Adrenal gland (tissue), 9 donors: ENCODE measurements at regions not wholly inside any gene's neighbourhood (a gene's known extent, or its start where the extent isn't known, plus 50 kb on each side); places are given as distances from the start of the nearest gene placed in this dataset.

Experiments used
- DNase-seq, 7 donors: peaks; one replicate each; pipeline ENCODE4 v3.0.0-alpha.2; 2019 to 2020
- H3K27ac ChIP-seq, 5 donors: fragments of 200-600 bp; sonication (generic) in 4 of 5; 1 replicate in 3 of 5; 2 replicates in 2 of 5; pipeline versions ENCODE4 v1.5.1 to v1.8.0; 2016 to 2020; ENCODE audit warnings: mild to moderate bottlenecking in 1 of 5
- H3K27me3 ChIP-seq: fragments of 200-600 bp; 2 replicates; pipeline ENCODE4 v1.8.0; 2021
- H3K36me3 ChIP-seq, 2 donors: fragments of 200-600 bp; replicated peaks in 1 of 2; 1 replicate in 1 of 2; 2 replicates in 1 of 2; pipeline versions ENCODE4 v1.5.1 to v1.8.0; 2018 to 2022
- H3K4me1 ChIP-seq, 2 donors: fragments of 200-600 bp; replicated peaks in 1 of 2; 1 replicate in 1 of 2; 2 replicates in 1 of 2; pipeline versions ENCODE4 v1.5.1 to v1.8.0; 2018 to 2021
- H3K4me3 ChIP-seq, 4 donors: fragments of 200-600 bp; sonication (generic) in 3 of 4; one replicate each; pipeline ENCODE4 v1.5.1; 2016 to 2018
- H3K9me3 ChIP-seq, 3 donors: fragments of 200-600 bp; sonication (generic) in 1 of 3; replicated peaks in 1 of 3; 1 replicate in 2 of 3; 2 replicates in 1 of 3; pipeline versions ENCODE4 v1.5.1 to v1.8.0; 2016 to 2021
- POLR2A ChIP-seq, 2 donors: fragments of 450-650 bp; IDR thresholded peaks; one replicate each; pipeline ENCODE4 v1.6.1; 2017; ENCODE audit warnings: antibody characterized with exemption in 2 of 2, mild to moderate bottlenecking in 2 of 2, moderate library complexity in 1 of 2
- WGBS, 4 donors: extraction: QIAGEN DNeasy Blood & Tissue Kit in 2 of 4; methylation state at CpG; one replicate each; pipeline versions ENCODE4 v1.1.5 to v1.1.7; 2013 to 2017; 5-methylcytosine and 5-hydroxymethylcytosine counted together
- intact Hi-C, 2 donors: fragments of 100-400 bp; cut with DNase I; formaldehyde crosslinking; loops; one replicate each; pipeline versions ENCODE4 v1.14.1 to v1.15.0; 2022 to 2023
- TF ChIP-seq, protein P1 (sequence below), 6 experiments: fragments of 450-650 bp in 4 of 6; fragments of 200-600 bp in 2 of 6; sonication (generic) in 1 of 6; IDR thresholded peaks; 1 replicate in 5 of 6; 2 replicates in 1 of 6; pipeline versions ENCODE4 v1.5.1 to v1.8.0; 2016 to 2021; ENCODE audit warnings: antibody characterized with exemption in 6 of 6, mild to moderate bottlenecking in 2 of 6, moderate library complexity in 1 of 6
- donor health status: healthy with polysubstance abuse.
- donor health status: Bipolar disorder and iron deficiency.
- donor health status: DM: yes; HTN: yes; CAD: no.
- donor health status: DM: no; HTN: no; CAD: no.
- donor health status: DM: no; HTN: no; CAD: no.

DNA sequence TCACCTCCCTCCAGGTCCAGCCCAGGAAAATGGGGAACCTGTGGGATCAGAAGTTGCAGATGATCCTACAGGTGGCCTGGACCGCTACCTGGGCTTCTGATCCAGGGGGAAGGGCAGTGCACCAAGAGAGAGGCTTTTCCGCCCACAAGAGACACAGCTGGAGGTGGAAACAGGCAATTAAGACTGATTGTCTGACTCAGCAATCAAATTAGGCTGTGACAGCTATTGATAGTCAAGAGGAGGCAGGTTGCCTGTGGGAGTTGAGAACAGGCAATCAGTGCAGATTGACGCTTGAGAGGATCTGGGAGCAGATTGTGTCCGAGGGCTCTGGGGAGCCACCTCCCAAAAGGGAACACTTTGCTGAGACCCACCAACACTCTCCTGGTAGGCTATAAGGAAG, 71.1 kb upstream of the SLC44A1 start:
- no peak overlapping the region for H3K4me3 ChIP-seq
- H3K27me3 ChIP-seq = no peaks in the 10 kb centered on the region
- no peaks in the 10 kb centered on the region for H3K9me3 ChIP-seq
- no peaks in the 10 kb centered on the region for H3K36me3 ChIP-seq
- 83 to 96% (median 90%) methylated on average over 4 of the region's 4 CpGs for WGBS, 4 donors
- intact Hi-C loops = no loop called here
- TF ChIP-seq, protein P1, sequence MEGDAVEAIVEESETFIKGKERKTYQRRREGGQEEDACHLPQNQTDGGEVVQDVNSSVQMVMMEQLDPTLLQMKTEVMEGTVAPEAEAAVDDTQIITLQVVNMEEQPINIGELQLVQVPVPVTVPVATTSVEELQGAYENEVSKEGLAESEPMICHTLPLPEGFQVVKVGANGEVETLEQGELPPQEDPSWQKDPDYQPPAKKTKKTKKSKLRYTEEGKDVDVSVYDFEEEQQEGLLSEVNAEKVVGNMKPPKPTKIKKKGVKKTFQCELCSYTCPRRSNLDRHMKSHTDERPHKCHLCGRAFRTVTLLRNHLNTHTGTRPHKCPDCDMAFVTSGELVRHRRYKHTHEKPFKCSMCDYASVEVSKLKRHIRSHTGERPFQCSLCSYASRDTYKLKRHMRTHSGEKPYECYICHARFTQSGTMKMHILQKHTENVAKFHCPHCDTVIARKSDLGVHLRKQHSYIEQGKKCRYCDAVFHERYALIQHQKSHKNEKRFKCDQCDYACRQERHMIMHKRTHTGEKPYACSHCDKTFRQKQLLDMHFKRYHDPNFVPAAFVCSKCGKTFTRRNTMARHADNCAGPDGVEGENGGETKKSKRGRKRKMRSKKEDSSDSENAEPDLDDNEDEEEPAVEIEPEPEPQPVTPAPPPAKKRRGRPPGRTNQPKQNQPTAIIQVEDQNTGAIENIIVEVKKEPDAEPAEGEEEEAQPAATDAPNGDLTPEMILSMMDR (IDR thresholded peaks at IDR 0.05) = no peak
- no peak for TF ChIP-seq POLR2A (IDR thresholded peaks at IDR 0.05)
- no peaks in the 10 kb centered on the region for H3K4me1 ChIP-seq
- no peak overlapping the region for H3K27ac ChIP-seq
- DNase-seq = no peak

DNA sequence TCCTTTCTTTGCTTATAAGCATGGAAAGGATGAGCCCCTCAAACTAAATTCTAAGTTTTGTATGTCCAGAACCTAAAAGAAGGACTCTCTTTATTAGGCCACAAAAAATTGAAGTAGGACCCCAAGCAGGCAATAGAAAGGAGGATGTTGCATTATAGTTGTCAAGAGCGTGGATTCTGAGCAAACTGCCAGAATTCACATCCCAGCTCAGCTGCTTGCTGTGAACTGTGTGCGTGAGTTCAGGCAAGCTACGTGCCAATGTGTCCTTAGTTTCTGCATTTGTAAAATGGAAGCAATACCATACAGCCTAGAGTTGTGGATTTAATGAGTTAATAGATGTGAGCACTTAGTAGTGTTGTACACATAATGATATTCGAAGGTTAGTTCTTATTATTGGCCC, 70.6 kb upstream of the SLC44A1 start:
- WGBS, 4 donors = 84 to 91% (median 87%) methylated on average over 4 of the region's 4 CpGs

DNA sequence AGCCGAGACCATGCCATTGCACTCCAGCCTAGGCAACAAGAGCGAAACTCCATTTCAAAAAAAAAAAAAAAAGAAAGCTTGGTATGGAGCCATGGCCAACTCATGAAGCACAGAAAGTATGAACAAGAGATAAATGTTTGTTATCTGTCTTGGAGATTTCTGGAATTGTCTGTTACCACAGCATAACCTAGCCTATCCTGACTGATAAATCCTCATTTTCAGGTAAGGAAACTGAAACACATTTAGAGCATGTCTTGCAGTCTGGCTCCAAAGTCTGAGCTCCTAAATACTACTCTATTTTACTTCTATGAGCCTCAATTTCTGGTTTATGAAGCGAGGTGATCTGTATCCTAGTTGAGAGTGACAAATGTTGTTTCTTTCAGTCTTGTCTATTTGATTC, 68.3 kb upstream of the SLC44A1 start:
- TF ChIP-seq, protein P1 (IDR thresholded peaks at IDR 0.05) = no peak
- no peak for TF ChIP-seq POLR2A (IDR thresholded peaks at IDR 0.05)
- Histone ChIP-seq H3K27me3 (no peaks in the 10 kb centered on the region), H3K36me3 (no peaks in the 10 kb centered on the region), H3K4me1 (peaks cover 0 to 2% of the 10 kb centered on the region in 2 donors), H3K4me3 (no peak overlapping the region), H3K9me3 (no peaks in the 10 kb centered on the region), H3K27ac (no peak overlapping the region)
- WGBS, 4 donors = 91 to 100% (median 98%) methylated on average over 3 of the region's 3 CpGs
- intact Hi-C loops = loop anchor here in 1 of 2 donors (5.0 kb wide), 1 partner anchor 161 kb away; no protein-coding TSS in a partner anchor
- no peak for DNase-seq

More for the DNA sequence above, 70.6 kb upstream of the SLC44A1 start:
- Histone ChIP-seq H3K4me1 (no peaks in the 10 kb centered on the region), H3K27ac (no peak overlapping the region), H3K4me3 (no peak overlapping the region), H3K36me3 (no peaks in the 10 kb centered on the region), H3K27me3 (no peaks in the 10 kb centered on the region), H3K9me3 (no peaks in the 10 kb centered on the region)
- DNase-seq = no peak
- TF ChIP-seq POLR2A (IDR thresholded peaks at IDR 0.05) = no peak
- TF ChIP-seq, protein P1 (IDR thresholded peaks at IDR 0.05) = no peak
- intact Hi-C loops = no loop called here

DNA sequence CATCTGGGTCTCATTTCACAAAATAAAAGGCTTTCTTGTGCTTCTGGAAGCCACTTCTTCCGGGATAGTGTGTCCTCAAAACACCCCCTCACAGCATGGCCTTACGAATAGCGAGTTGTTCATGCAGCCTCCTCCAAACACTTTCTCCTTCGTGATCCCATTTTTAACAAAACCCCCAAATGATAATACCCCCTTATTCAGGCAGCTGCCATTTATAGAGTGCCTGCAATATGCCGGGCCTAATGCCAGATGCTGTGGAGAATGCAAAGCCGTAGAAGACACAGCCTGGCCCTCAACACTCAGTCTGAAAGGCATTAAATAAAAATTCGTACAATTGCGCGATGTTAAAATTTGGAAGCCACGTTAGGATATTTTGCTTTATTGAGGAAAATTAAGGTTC, 66.4 kb upstream of the SLC44A1 start:
- Histone ChIP-seq H3K36me3 (no peaks in the 10 kb centered on the region), H3K27me3 (no peaks in the 10 kb centered on the region), H3K4me1 (peaks cover 0 to 6% of the 10 kb centered on the region in 2 donors), H3K27ac (no peak overlapping the region), H3K9me3 (no peaks in the 10 kb centered on the region), H3K4me3 (no peak overlapping the region)
- WGBS, 4 donors = 75 to 96% (median 89%) methylated on average over 10 of the region's 10 CpGs
- no peak for DNase-seq
- no peak for TF ChIP-seq POLR2A (IDR thresholded peaks at IDR 0.05)
- TF ChIP-seq, protein P1 (IDR thresholded peaks at IDR 0.05) = no peak
- intact Hi-C loops = loop anchor here in 1 of 2 donors (5.0 kb wide), 1 partner anchor 159 kb away; no protein-coding TSS in a partner anchor
